ENCODE measurements at regions not wholly inside any gene's neighbourhood (a gene's known extent, or its start where the extent isn't known, plus 50 kb on each side); places are given as distances from the start of the nearest gene placed in this dataset.

DNA sequence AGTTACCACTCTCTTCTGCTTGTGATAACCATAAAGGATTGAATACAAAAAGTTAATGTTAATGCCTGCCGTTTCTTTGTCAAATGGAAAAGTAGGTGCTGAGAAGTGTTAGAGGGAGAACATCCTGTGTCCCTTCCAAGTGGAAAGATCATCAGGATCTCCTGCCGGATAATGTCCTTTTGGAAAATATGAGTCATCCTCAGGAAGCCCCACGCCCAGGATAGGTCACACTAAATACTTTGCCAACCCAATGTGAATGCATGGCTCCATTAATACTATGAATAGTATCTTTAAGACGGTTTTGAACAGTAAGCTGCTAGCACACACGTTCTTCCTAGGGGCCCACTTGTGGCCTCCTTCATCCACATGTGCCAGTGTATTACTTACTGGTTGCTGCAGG, 279.5 kb downstream of the ZNF326 start:
- DNase-seq (ENCODE audit: low spot score), result no peak
- TF ChIP-seq, protein P1, sequence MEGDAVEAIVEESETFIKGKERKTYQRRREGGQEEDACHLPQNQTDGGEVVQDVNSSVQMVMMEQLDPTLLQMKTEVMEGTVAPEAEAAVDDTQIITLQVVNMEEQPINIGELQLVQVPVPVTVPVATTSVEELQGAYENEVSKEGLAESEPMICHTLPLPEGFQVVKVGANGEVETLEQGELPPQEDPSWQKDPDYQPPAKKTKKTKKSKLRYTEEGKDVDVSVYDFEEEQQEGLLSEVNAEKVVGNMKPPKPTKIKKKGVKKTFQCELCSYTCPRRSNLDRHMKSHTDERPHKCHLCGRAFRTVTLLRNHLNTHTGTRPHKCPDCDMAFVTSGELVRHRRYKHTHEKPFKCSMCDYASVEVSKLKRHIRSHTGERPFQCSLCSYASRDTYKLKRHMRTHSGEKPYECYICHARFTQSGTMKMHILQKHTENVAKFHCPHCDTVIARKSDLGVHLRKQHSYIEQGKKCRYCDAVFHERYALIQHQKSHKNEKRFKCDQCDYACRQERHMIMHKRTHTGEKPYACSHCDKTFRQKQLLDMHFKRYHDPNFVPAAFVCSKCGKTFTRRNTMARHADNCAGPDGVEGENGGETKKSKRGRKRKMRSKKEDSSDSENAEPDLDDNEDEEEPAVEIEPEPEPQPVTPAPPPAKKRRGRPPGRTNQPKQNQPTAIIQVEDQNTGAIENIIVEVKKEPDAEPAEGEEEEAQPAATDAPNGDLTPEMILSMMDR (IDR thresholded peaks at IDR 0.05; ENCODE audit: extremely low read depth, missing control alignments), result no peak

- TF ChIP-seq, protein P1 (IDR thresholded peaks at IDR 0.05; ENCODE audit: extremely low read depth, missing control alignments), result no peak
- DNase-seq (ENCODE audit: low spot score), result no peak
These were observed 278.4 kb downstream of the ZNF326 start for GRCh38 chr1:90273241-90273774.

DNA sequence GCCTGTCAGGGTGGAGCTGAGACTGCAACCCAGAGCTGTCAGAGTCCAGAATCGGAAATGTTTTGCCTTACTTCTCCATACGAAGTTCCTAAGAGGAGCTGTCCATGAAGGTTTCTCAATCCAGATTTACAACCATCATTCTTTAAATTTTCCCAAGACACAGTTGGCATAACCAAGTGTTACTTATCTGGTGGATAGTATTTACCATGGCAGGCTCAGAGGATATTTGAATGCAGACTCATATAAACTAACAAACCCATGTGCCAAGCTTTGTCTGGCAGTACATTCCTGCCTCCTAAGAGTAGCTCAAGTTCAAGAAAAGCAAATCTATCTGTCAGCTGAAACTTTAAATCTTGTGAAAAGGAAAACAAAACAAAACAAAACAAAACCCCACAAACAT, 267.9 kb downstream of the ZNF326 start:
- DNase-seq (ENCODE audit: low spot score), result no peak
- TF ChIP-seq, protein P1 (IDR thresholded peaks at IDR 0.05; ENCODE audit: extremely low read depth, missing control alignments), result no peak

- no peak for DNase-seq (ENCODE audit: low spot score)
- TF ChIP-seq, protein P1 (IDR thresholded peaks at IDR 0.05; ENCODE audit: extremely low read depth, missing control alignments), result no peak
These were observed 267.4 kb downstream of the ZNF326 start for GRCh38 chr1:90262286-90262685.

DNA sequence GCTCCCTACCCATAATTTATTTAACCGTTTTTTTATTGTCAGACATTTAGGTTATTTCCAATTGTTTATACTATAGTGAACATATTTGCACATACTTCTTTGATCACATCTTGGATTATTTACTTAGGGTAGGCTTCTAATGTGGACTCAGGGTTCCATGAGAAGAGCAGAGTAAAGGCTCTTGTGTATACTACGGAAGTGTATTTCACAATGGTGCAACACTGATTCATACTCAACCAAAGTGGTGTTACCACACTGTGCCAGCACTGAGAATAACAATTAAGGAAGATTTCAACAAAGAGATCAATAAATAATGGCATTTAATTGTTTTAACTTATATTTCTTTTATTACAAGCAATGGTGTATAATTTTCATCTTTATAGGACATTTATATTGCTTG, 251.2 kb downstream of the ZNF326 start:
- no peak for DNase-seq (ENCODE audit: low spot score)

GRCh38 chr1:90236493-90236892, 241.6 kb downstream of the ZNF326 start:
- no peak for DNase-seq (ENCODE audit: low spot score)
- TF ChIP-seq, protein P1 (IDR thresholded peaks at IDR 0.05; ENCODE audit: extremely low read depth, missing control alignments), result no peak

More for the DNA sequence above, 251.2 kb downstream of the ZNF326 start:
- TF ChIP-seq, protein P1 (IDR thresholded peaks at IDR 0.05; ENCODE audit: extremely low read depth, missing control alignments), result no peak

GRCh38 chr1:90223401-90223800, 228.5 kb downstream of the ZNF326 start:
- DNase-seq (ENCODE audit: low spot score), result no peak
- TF ChIP-seq, protein P1 (IDR thresholded peaks at IDR 0.05; ENCODE audit: extremely low read depth, missing control alignments), result no peak

Data from GM20000 (cell line).